Trophoblast cell (in vitro differentiated cells and primary cell): ENCODE measurements at regions not wholly inside any gene's neighbourhood (a gene's known extent, or its start where the extent isn't known, plus 50 kb on each side); places are given as distances from the start of the nearest gene placed in this dataset.

Source experiments
- DNase-seq, 2 donors: peaks; one replicate each; pipeline ENCODE4 v3.0.0-alpha.2; 2016
- H2AFZ ChIP-seq: 2 replicates; pipeline ENCODE4 v1.6.1; 2013; ENCODE audit warnings: low read length, moderate library complexity, mild to moderate bottlenecking; ENCODE audit not compliant: insufficient read depth, poor library complexity
- H2AK5ac ChIP-seq: 2 replicates; pipeline ENCODE4 v1.6.1; 2013; ENCODE audit warnings: mild to moderate bottlenecking, low read length
- H2BK120ac ChIP-seq: 2 replicates; pipeline ENCODE4 v1.6.1; 2013; ENCODE audit warnings: low read length, mild to moderate bottlenecking, moderate library complexity; ENCODE audit not compliant: insufficient read depth, poor library complexity
- H2BK12ac ChIP-seq: 2 replicates; pipeline ENCODE4 v1.6.1; 2013; ENCODE audit warnings: mild to moderate bottlenecking, low read length, moderate library complexity
- H2BK5ac ChIP-seq: 2 replicates; pipeline ENCODE4 v1.6.1; 2013; ENCODE audit warnings: low read length, low read depth, moderate library complexity, mild to moderate bottlenecking; ENCODE audit not compliant: poor library complexity
- H3K14ac ChIP-seq: 2 replicates; pipeline ENCODE4 v1.6.1; 2013; ENCODE audit warnings: mild to moderate bottlenecking, low read length
- H3K18ac ChIP-seq: 2 replicates; pipeline ENCODE4 v1.6.1; 2013; ENCODE audit warnings: mild to moderate bottlenecking, low read length
- H3K23ac ChIP-seq: 2 replicates; pipeline ENCODE4 v1.6.1; 2013; ENCODE audit warnings: low read length
- H3K27ac ChIP-seq: 2 replicates; pipeline ENCODE4 v1.5.1; 2013; ENCODE audit warnings: low read depth, mild to moderate bottlenecking, inconsistent platforms, low read length, moderate library complexity
- H3K27me3 ChIP-seq: 2 replicates; pipeline ENCODE4 v1.6.1; 2013; ENCODE audit warnings: inconsistent platforms, mild to moderate bottlenecking, low read length, moderate library complexity; ENCODE audit not compliant: insufficient read depth
- H3K36me3 ChIP-seq, 2 experiments: 1 replicate in 1 of 2; 2 replicates in 1 of 2; pipeline ENCODE4 v1.6.1; 2013; ENCODE audit warnings: low read length in 2 of 2, mild to moderate bottlenecking in 2 of 2, moderate library complexity in 1 of 2; ENCODE audit not compliant: insufficient read depth in 2 of 2, control insufficient read depth in 1 of 2
- H3K4ac ChIP-seq: 2 replicates; pipeline ENCODE4 v1.6.1; 2013; ENCODE audit warnings: low read depth, mild to moderate bottlenecking, low read length, moderate library complexity
- H3K4me1 ChIP-seq, 2 experiments: 1 replicate in 1 of 2; 2 replicates in 1 of 2; pipeline ENCODE4 v1.6.1; 2013; ENCODE audit warnings: low read length in 2 of 2, mild to moderate bottlenecking in 2 of 2, moderate library complexity in 1 of 2; ENCODE audit not compliant: insufficient read depth in 2 of 2, control insufficient read depth in 1 of 2
- H3K4me2 ChIP-seq: 2 replicates; pipeline ENCODE4 v1.6.1; 2013; ENCODE audit warnings: inconsistent platforms, mild to moderate bottlenecking, low read length, moderate library complexity
- H3K4me3 ChIP-seq: 2 replicates; pipeline ENCODE4 v1.5.1; 2013; ENCODE audit warnings: mild to moderate bottlenecking, low read depth, low read length, inconsistent platforms
- H3K79me1 ChIP-seq: one replicate; pipeline ENCODE4 v1.6.1; 2013; ENCODE audit warnings: low read length
- H3K79me2 ChIP-seq: 2 replicates; pipeline ENCODE4 v1.6.1; 2013; ENCODE audit warnings: low read length, mild to moderate bottlenecking; ENCODE audit not compliant: control insufficient read depth, insufficient read depth, poor library complexity
- H3K9ac ChIP-seq: 2 replicates; pipeline ENCODE4 v1.6.1; 2013; ENCODE audit warnings: mild to moderate bottlenecking, low read length
- H3K9me3 ChIP-seq: 2 replicates; pipeline ENCODE4 v1.6.1; 2013; ENCODE audit warnings: low read depth, mild to moderate bottlenecking, control low read depth, inconsistent platforms, low read length; ENCODE audit not compliant: insufficient read depth
- H4K12ac ChIP-seq: 2 replicates; pipeline ENCODE4 v1.6.1; 2013; ENCODE audit warnings: low read depth, mild to moderate bottlenecking, low read length, moderate library complexity
- H4K8ac ChIP-seq: 2 replicates; pipeline ENCODE4 v1.6.1; 2013; ENCODE audit warnings: low read depth, mild to moderate bottlenecking, low read length, moderate library complexity
- H4K91ac ChIP-seq: one replicate; pipeline ENCODE4 v1.6.1; 2013; ENCODE audit warnings: low read depth, mild to moderate bottlenecking, low read length, moderate library complexity
- WGBS: extraction: QIAGEN DNeasy Blood & Tissue Kit; methylation state at CpG from one replicate; pipeline ENCODE4 v1.1.7; 2013; ENCODE audit warnings: missing lambda C conversion rate; ENCODE audit not compliant: insufficient read length, insufficient coverage; ENCODE audit errors: extremely low coverage; 5-methylcytosine and 5-hydroxymethylcytosine counted together

- no CpG with 5 or more reads among the region's 2 CpGs for WGBS
- no peak for DNase-seq
- H2BK12ac ChIP-seq: no peak overlapping the region
- no peak overlapping the region for H3K18ac ChIP-seq
- H2BK5ac ChIP-seq: no peak overlapping the region
- H3K23ac ChIP-seq: no peak overlapping the region
- no peaks in the 10 kb centered on the region for H3K36me3 ChIP-seq
- H4K12ac ChIP-seq: no peak overlapping the region
- H3K27ac ChIP-seq: no peak overlapping the region
- H3K9ac ChIP-seq: no peak overlapping the region
- no peak overlapping the region for H4K91ac ChIP-seq
- no peak overlapping the region for H3K4me2 ChIP-seq
- no peak overlapping the region for H3K4me3 ChIP-seq
- H3K79me1 ChIP-seq: no peaks in the 10 kb centered on the region
- no peaks in the 10 kb centered on the region for H3K79me2 ChIP-seq
- H2AK5ac ChIP-seq: no peak overlapping the region
- no peaks in the 10 kb centered on the region for H3K9me3 ChIP-seq
- H3K14ac ChIP-seq: no peak overlapping the region
- H3K4me1 ChIP-seq: no peaks in the 10 kb centered on the region
- no peak overlapping the region for H2AFZ ChIP-seq
- no peak overlapping the region for H4K8ac ChIP-seq
- H3K27me3 ChIP-seq: no peaks in the 10 kb centered on the region
- no peak overlapping the region for H2BK120ac ChIP-seq
- no peak overlapping the region for H3K4ac ChIP-seq
Measured at GRCh38 chr4:23213198-23213597, 520.5 kb downstream of the GBA3 start.

DNA sequence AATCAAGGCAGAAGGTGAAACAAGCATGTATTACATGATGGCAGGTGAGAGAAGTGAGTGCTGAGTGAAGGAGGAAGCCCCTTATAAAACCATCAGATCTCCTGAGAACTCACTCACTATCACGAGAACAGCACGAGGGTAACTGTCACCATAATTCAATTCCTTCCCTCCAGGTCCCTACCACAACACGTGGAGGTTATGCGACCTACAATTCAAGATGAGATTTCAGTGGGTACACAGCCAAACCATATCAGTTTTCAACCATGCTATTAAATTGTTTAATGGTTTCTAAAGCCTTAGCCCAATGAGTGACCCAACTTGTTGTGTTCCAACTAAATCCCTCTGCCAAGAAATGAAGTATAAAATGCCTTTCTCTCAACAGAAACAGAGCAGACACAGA lies 519.8 kb downstream of the GBA3 start:
- Histone ChIP-seq H3K14ac (no peak overlapping the region), H3K4me2 (no peak overlapping the region), H4K91ac (no peak overlapping the region), H3K4me3 (no peak overlapping the region), H3K79me1 (no peaks in the 10 kb centered on the region), H3K27ac (no peak overlapping the region), H3K79me2 (no peaks in the 10 kb centered on the region), H3K23ac (no peak overlapping the region), H3K9me3 (no peaks in the 10 kb centered on the region), H2BK12ac (no peak overlapping the region), H2BK120ac (no peak overlapping the region), H3K18ac (no peak overlapping the region), H3K4me1 (no peaks in the 10 kb centered on the region), H3K4ac (no peak overlapping the region), H2AK5ac (no peak overlapping the region), H2BK5ac (no peak overlapping the region), H2AFZ (no peak overlapping the region), H3K27me3 (no peaks in the 10 kb centered on the region), H4K12ac (no peak overlapping the region), H3K9ac (no peak overlapping the region), H4K8ac (no peak overlapping the region), H3K36me3 (no peaks in the 10 kb centered on the region)
- DNase-seq: no peak
- no CpG with 5 or more reads among the region's 4 CpGs for whole genome bisulfite sequencing

GRCh38 chr4:23207059-23207458 lies 514.3 kb downstream of the GBA3 start:
- H3K79me1 ChIP-seq: no peaks in the 10 kb centered on the region
- H4K8ac ChIP-seq: no peak overlapping the region
- no peaks in the 10 kb centered on the region for H3K4me1 ChIP-seq
- H2AFZ ChIP-seq: no peak overlapping the region
- no peak overlapping the region for H3K9ac ChIP-seq
- H3K4me3 ChIP-seq: no peak overlapping the region
- no peak overlapping the region for H3K23ac ChIP-seq
- no peaks in the 10 kb centered on the region for H3K79me2 ChIP-seq
- no peak overlapping the region for H3K27ac ChIP-seq
- H3K4ac ChIP-seq: no peak overlapping the region
- no peak overlapping the region for H2BK120ac ChIP-seq
- DNase-seq: no peak
- H4K12ac ChIP-seq: no peak overlapping the region
- H3K36me3 ChIP-seq: no peaks in the 10 kb centered on the region
- no peak overlapping the region for H2AK5ac ChIP-seq
- no peaks in the 10 kb centered on the region for H3K27me3 ChIP-seq
- H4K91ac ChIP-seq: no peak overlapping the region
- H2BK12ac ChIP-seq: no peak overlapping the region
- no peak overlapping the region for H3K14ac ChIP-seq
- no peak overlapping the region for H3K18ac ChIP-seq
- H2BK5ac ChIP-seq: no peak overlapping the region
- no peak overlapping the region for H3K4me2 ChIP-seq
- H3K9me3 ChIP-seq: no peaks in the 10 kb centered on the region
- WGBS: no CpG with 5 or more reads among the region's 1 CpG

GRCh38 chr4:23202712-23203247 lies 510.0 kb downstream of the GBA3 start:
- Histone ChIP-seq H3K27ac (no peak overlapping the region), H2AK5ac (no peak overlapping the region), H3K27me3 (no peaks in the 10 kb centered on the region), H2BK120ac (no peak overlapping the region), H3K4me2 (no peak overlapping the region), H4K8ac (no peak overlapping the region), H3K79me2 (no peaks in the 10 kb centered on the region), H3K14ac (no peak overlapping the region), H2BK12ac (no peak overlapping the region), H3K18ac (no peak overlapping the region), H3K79me1 (no peaks in the 10 kb centered on the region), H3K23ac (no peak overlapping the region), H3K4me1 (peaks cover 2 to 7% of the 10 kb centered on the region in 2 experiments), H3K9ac (no peak overlapping the region), H4K91ac (no peak overlapping the region), H3K4ac (no peak overlapping the region), H3K36me3 (no peaks in the 10 kb centered on the region), H3K4me3 (no peak overlapping the region), H4K12ac (no peak overlapping the region), H2AFZ (no peak overlapping the region), H3K9me3 (no peaks in the 10 kb centered on the region), H2BK5ac (no peak overlapping the region)
- DNase-seq: no peak
- no CpG with 5 or more reads among the region's 8 CpGs for WGBS
